ENCODE measurements at regions not wholly inside any gene's neighbourhood (a gene's known extent, or its start where the extent isn't known, plus 50 kb on each side); places are given as distances from the start of the nearest gene placed in this dataset.
"Not testable (repeated sequence)": the region's sequence is repeated elsewhere in the genome, so short reads cannot be mapped to it uniquely, and the experiment has no call there.

DNA sequence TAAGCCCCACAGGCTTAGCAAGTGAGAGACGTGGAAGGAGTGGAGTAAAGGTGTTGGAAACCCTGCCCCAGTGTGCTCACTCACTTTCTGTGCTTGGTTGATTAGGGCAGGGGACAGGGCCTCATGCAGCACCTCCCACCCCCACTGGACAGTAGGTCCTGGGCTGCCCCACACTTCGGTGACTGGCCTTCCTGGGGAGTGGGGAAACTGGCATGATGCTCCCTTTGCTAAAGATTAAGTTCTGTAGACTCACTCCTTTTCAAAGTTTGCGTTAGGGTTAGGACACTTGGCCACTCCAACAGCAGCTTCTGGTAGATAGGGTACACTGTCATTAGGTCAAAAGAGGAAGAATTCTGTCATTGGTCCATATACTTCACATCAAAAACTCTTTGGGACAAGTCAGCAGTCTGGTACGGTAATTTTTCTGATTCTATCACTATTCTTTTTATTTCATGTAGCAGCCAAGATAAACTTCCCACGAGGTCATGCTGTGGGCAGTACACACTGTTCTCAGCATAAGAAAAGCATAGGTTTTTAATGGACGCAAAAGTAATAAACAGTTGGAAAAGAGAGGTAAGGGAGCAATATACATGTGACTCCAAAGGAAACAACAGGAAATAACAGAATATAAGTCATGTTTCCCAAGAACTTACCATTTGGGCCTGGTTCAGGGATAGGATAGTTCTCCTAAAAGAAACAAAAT, 106.6 kb upstream of the TERB2 start:
- DNase-seq, result not testable (repeated sequence)

DNA sequence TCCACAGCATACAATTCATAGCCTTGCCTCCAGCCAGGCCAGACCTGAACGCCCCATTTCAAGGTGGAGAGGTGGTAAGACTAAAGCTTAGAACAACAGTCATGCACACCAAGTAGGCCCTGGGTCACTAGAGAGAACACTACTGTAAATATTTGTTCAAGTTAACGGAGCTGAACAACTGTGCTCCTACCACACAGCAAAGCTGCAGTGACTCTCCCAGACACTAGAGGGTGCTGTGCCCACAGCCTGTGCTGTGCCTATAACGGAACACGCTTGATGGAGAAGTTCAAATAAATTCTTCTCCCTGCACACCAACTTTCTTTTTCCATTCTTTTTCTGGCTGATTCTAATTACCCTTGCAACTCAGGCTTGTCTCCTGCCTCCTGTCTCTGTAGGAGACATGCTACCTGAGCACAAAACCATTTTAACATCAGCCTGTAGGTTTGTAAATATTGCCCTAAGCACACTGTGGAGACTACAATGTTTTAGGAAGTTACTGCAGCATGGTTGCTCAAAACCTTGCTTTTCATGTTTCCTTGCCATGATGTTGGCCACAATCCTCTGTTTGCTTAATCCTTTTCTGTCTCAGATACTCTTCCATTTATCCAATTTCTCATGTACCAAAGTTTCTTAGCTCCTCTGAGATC, 103.1 kb upstream of the TERB2 start:
- peak; percentile 50 to 88 for DNase-seq

DNA sequence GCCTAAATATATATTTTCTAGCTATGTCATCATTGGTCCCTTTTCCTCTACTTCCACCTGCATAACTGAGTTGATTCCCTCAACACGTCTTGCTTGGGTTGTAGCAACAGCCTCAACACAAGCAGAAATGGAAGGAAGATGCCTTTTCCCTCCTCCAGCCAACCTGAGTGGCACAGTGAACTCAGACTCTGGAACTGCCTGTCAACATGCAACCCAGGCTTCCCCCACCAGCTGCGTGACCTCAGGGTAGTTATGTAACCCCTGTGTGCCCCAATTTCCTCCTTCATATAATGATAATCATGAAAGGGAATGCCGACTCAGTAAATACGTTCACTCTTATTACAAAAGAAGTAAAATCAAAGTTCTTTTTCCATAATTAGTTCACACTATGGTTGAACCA, 101.8 kb upstream of the TERB2 start:
- DNase-seq, result not testable (repeated sequence)

DNA sequence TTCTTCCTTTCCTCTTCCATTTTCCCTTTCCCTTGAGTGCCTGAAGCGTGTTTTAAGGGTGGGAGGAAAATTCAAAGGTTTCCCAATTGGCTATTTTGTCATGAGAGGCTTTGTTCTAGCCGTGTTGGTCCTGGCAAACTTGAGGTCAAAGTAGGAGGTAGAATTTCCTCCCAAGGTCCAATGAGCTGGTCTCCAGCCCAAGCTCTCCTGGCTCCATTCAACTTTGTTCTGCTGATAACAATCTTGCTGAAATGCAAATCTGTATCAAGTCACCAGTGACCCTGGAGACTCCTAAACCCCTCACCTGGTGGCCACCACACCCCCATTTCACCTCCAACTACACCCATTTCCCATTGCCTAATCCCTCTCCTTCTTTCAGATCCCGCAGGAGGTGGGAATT, 100.2 kb upstream of the TERB2 start:
- not testable (repeated sequence) for DNase-seq

DNA sequence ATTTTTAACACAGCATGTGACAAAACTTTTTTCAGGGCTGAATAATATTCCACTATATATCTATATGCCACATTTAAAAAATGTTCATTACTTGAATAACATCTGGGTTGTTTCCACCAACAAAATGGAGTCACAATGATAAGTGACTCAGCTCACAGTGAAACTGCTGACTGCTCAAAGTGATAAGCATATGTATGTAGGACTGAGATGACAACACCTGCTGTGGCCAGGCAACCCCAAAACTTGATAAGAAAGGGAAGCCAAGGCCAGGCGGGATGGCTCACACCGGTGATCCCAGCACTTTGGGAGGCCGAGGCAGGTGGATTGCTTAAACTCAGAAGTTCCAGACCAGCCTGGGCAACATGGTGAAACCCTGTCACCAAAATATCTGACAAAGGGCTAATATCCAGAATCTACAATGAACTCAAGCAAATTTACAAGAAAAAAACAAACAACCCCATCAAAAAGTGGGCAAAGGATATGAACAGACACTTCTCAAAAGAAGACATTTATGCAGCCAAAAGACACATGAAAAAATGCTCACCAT, 99.2 kb upstream of the TERB2 start:
- not testable (repeated sequence) for DNase-seq

DNA sequence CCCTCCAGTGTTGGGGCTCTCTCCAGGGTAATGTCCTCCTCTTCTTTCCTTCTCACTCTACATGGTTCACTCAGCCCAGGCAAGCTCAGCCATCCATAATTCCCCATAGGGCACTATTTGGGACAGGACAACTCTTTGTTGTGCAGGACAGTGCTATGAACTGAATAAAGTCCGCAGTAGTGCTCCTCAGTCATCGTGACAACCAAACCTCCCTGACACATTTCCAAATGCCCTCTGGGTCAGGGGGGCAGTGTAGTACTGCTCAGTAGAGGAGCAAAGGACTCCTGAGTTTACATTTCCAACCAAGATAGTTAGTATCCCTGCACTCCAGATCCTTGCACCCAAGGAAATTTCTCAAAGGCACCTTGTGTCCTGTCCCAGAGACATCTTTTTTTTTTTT, 97.4 kb upstream of the TERB2 start:
- not testable (repeated sequence) for DNase-seq

DNA sequence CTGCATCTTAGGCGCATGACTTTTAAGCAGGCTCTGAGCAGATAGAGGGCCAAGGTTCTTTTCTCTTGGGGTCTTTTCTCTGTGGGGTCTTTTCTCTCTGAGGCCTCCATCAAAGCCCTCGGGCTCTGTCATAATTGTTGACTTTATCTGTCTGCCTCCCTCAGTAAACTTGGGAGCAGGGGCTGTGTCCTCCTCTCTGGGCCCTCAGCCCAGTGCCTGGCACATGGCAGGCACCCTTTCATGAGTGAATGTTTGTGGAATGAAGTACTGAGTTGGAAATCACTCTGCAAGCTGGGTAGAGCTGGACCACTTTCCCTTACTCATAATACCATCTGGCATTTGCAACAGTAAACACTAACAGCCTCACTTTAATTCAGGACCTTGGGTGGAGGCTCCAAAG, 96.3 kb upstream of the TERB2 start:
- DNase-seq, result not testable (repeated sequence)

DNA sequence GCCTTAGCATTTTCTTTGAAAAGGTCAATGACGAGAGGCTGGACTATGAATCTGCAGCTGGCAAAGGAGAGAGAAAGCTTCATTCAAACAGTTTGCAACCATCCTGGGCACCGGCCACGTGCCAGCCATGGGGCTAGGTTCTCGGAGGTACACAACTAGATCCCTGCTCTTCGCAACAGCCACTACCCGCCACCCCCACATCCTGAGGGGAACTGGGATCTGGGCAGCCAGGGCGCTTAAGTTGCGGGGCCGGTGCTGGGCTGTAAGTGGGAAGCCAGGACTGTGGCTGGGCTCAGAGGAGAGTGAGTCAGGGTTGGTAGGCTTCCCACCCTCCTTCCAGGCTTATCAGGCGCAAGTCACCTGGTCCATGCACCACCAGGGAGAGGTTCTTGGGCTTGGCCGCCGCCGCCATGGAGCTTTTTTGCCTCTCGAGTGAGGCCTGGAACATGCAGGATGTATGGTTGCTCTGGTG, 95.0 kb upstream of the TERB2 start:
- no peak for DNase-seq

DNA sequence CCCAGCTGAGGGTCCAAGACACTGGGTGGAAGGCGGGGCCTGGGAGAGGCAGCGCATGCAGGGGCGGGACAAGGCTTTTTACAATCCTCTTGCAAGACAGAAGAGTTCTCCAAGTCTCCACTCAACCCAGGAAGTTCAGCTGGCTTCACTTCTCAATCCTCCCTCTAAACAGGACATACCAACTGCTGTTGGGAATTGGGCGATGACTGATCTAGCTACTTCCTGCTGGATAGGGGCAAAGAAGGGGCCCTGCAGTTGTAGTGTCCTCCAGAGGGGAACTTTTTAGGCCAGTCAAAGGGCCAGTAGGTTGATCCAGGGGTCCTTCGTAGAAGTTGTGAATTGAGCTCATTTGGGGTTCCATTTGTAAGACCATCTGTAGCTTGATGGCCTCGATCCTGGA, 94.6 kb upstream of the TERB2 start:
- no peak for DNase-seq

DNA sequence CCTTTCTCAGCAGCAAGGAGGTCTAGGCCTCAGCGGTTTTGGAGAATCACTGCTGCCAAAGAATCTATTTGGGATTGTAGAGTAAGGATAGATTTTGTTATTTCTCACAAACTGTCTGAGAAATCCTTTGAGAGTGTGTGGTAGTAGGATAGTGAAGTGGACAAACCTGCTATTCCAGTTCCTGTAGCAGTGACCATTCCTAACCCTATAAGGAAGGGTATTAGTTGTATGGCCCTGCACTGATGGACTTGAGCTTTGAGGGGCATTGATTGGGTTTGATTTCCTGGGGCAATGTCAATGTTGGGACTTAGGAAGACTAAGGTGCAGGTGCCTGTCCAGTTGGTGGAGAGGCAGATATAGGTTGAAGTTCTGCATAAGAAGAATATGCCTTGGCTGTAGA, 93.6 kb upstream of the TERB2 start:
- not testable (repeated sequence) for DNase-seq

DNA sequence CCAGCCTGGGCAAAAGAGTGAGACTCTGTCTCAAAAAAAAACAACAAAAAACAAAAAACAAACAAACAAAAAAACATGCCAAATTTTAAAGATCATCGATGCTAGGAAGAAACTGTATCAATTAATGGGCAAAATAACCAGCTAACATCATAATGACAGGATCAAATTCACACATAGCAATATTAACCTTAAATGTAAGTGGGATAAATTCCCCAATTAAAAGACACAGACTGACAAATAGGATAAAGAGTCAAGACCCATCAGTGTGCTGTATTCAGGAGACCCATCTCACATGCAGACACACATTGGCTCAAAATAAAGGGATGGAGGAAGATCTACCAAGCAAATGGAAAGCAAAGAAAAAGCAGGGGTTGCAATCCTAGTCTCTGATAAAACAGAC, 88.4 kb upstream of the TERB2 start:
- DNase-seq, result not testable (repeated sequence)

DNA sequence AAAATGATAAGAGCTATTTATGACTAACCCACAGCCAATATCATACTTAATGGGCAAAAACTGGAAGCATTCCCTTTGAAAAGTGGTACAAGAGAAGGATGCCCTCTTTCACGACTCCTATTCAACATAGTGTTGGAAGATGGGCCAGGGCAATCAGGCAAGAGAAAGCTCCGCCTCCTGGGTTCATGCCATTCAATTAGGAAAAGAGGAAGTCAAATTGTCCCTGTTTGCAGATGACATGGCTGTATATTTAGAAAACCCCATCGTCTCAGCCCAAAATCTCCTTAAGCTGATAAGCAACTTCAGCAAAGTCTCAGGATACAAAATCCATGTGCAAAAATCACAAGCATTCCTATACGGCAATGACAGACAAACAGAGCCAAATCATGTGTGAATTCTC, 86.4 kb upstream of the TERB2 start:
- DNase-seq, result not testable (repeated sequence)

DNA sequence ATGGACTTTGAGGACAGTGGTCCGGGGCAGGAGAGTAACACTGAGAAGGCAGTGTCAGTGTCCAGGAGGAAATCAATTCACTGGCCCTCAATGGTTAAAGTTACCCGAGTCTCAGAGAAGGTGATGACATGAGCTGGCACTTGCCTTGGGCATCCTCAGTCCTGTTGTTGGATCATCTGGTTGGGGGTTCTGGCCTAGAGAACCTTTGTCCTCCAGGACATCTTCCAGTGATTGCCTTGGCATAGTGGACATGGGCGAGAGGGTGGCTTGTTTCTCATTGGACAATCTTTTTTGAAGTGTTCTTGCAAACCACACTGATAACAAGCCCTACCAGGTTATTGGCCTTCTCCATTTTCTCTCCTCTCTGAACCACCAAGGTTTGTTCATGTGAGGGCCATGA, 83.4 kb upstream of the TERB2 start:
- DNase-seq, result no peak

DNA sequence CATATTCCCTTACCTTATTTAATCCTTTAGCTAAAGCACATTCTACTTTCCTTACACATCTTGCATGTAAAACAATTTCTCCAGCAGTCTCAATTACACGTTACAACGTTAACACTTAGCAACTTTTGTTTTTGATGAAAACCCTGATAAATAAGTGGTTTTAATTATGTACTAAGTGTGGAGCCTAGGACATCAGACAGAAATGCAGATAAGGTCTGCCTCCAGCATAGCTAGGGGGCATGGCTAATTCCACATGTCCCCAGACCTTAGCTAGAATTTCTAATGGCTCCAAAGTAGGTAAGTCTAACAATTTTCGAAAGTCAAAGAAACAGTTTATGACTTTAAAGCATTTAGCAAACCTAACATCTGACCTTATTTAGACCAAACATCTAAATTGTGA, 77.4 kb upstream of the TERB2 start:
- DNase-seq, result no peak

DNA sequence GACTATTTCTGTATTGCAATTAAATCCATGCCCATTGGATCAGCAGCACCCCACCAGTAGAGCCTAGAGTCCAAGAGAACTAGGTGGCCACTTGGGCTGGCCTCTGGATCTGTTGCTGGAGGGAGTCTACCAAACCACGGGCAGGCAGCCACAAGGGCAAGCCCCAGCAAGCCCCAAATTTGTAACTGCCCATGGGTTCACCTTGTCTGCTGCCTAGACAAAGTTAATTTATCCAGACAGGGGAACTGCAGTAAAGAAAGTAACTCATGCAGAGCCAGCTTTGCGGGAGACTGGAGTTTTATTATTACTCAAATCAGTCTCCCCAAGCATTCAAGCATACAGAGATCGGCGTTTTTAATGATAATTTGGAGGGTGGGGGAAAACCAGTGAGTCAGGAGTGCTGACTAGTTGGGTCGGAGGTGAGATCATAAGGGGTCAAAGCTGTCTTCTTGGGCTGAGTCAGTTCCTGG, 74.0 kb upstream of the TERB2 start:
- peak in 1 of 2 donors; percentile 23 for DNase-seq

DNA sequence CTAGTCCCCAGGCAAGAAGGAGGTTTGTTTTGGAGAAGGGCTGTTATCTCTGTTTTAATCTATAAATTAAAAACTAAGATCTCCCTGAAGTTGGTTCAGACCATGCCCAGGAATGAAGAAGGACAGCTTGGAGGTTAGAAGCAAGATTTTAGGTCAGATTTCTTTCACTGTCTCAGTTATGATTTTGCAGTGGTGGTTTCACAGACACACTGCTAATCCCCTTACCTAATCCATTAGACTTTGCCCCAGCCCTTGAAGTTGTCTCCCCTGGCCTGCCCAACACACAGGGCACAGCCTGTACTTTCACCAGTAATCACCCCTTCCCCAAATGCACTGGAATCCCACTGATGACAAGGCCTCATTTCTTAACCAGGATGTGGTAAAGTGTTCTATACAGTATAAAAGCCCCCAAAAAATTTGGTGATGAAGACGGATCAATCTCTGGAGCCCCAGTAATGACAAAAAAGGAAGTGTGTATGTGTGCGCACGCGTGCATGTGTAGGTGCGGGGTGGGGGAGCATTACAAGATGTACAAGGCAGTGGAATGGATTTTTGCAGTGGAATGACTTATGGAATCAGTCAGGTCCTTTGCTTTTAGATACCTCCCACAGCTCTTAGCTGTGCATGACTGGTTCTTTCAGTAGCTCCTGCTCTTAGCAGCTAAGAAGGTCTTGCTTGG, 73.1 kb upstream of the TERB2 start:
- no peak for DNase-seq

DNA sequence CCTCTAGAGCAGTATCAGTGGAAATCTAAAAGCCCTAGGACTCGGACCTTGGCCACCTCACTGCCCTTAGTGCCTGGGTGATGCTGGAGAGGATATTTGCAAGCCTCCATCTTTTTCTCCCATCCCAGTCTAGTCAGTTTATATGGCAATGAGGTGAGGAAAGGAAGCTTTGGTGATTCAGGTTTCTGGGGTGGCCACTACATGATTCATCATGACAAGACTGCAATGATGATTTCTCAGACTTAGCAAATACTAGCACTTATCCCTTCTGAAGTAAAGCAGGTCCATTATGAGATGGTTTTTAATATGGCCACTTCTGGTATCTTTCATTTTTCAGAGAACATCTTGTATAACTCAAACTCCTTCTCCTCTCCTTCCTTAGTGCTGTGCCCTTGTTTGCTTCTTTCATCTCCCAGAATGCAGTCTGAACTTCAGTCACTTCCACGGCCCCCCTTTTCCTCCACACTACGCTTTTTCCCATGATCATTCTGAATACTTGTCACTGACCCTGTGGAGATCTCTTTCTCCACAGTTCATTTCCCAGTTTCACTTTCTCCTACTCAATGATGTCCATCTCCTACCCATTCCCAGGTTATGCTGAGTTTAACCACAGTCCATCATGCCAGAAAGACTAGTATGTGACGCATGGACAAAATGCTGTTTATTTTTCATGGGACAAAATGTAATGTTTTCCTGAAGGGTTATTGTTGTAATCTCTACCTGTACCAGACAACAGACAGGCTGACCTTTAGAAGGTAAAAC, 57.4 kb upstream of the TERB2 start:
- not testable (repeated sequence) for DNase-seq

DNA sequence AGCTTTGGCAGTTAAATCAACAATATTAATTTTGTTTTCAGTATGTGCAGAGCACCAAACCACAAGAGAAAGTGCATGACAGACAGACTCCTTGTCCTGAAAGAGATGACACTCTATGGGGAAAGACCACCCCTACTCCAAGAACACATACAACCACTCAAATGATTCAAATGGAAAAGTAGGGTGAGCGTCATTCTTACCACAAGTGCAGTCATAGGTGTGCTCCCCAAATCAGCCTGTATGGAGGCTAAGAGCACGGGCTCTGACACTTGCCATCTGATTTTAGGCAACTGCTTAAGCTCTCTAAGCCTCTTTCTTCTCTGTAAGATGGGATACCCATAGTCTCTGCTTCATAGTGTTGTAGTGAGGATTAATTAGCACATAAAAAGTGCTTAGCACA, 56.7 kb upstream of the TERB2 start:
- not testable (repeated sequence) for DNase-seq

DNA sequence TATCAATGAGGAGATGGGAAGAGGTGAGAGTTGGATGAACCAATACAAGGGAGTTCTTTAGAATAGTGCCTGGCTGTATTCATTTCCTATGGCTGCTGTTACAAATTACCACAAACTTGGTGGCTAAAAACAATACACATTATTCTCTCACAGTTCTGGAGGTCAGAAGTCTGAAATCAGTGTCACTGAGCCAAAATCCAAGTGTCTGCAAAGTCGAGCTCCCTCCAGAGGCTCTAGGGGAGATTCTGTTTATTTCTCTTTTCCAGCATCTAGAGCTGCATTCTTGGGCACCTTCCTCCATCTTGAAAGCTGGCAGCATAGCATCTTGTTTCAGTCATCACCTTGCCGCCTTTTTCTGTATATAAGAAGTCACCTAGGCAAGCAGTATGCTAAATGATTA, 55.7 kb upstream of the TERB2 start:
- not testable (repeated sequence) for DNase-seq

DNA sequence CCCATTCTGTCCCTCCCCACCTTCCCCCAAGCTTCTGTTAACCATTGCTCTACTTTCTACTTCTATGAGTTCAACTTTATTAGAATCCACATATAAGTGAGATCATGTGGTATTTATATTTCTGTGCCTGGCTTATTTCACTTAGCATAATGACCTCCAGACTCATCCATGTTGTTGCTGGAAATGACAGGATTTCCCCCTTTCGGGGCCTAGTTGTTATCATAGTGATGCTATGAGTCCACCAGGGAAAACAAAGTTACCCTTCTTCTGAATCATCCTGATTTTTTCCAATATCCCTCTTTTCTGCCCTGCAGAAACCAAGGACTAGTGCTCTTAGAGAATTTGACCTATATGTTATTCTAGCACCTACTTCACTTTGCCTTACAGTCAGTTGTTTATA, 53.2 kb upstream of the TERB2 start:
- not testable (repeated sequence) for DNase-seq

DNA sequence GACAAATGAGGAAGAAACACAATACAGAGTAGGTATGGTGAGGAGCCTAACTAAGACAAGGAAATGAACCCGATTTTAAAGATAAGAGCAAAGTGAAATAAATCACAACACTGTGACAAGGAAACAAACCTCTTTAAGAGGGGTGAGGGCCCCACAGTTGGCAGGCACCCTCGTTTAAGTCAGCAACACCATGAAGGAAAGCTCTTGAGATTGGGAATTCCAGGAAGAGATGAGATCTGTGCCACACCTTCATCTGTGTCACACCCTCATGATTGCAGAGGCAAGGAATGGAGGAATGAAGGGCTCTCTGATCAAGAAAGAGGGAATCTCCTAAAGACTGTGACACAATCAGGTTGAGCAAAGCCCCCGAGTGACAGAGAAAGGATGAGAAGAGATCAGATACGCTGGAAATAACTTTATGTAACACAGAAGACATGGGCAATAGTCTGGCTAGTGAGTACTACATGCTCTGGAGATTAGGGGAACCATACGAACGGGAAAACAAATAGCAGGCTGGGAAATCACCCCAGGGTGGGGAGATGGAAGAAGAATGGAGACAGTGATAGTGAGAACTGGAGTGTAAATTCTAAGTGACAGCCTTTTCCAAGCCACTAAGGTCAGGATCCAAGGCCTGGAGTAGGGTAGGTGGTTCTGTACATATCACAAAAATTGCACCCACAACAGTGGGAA, 51.7 kb upstream of the TERB2 start:
- not testable (repeated sequence) for DNase-seq
